GM23338 (cell line): ENCODE measurements at regions not wholly inside any gene's neighbourhood (a gene's known extent, or its start where the extent isn't known, plus 50 kb on each side); places are given as distances from the start of the nearest gene placed in this dataset.

ENCODE experiments used
- ATAC-seq: fragments of 200-7000 bp; cut with Tn5 transposase; 3 replicates; pipeline ENCODE4 v1.9.1; 2020
- DNase-seq: peaks from one replicate; pipeline ENCODE4 v3.0.0-alpha.2; 2015; ENCODE audit warnings: low spot score
- H2AFZ ChIP-seq: fragments of 200-600 bp; sonication (generic); 2 replicates; pipeline ENCODE4 v1.8.0; 2016; ENCODE audit warnings: antibody characterized with exemption, mild to moderate bottlenecking, moderate library complexity
- H3F3A ChIP-seq: fragments of 200-600 bp; sonication (generic); replicated peaks from 2 replicates; pipeline ENCODE4 v1.8.0; 2017; ENCODE audit warnings: antibody characterized with exemption, mixed run types, low read depth
- H3K27ac ChIP-seq: fragments of 200-600 bp; sonication (generic); 2 replicates; pipeline ENCODE4 v1.6.1; 2016; ENCODE audit warnings: low read depth
- H3K27me3 ChIP-seq: fragments of 200-600 bp; sonication (generic); 2 replicates; pipeline ENCODE4 v1.8.0; 2016; ENCODE audit warnings: mild to moderate bottlenecking, mixed run types, moderate library complexity; ENCODE audit not compliant: insufficient read depth
- H3K36me3 ChIP-seq: fragments of 200-600 bp; sonication (generic); 2 replicates; pipeline ENCODE4 v1.8.0; 2016; ENCODE audit warnings: mild to moderate bottlenecking; ENCODE audit not compliant: insufficient read depth
- H3K4me1 ChIP-seq: fragments of 200-600 bp; sonication (generic); 2 replicates; pipeline ENCODE4 v1.8.0; 2016; ENCODE audit warnings: mild to moderate bottlenecking, moderate library complexity; ENCODE audit not compliant: insufficient read depth
- H3K4me2 ChIP-seq: fragments of 200-600 bp; sonication (generic); 2 replicates; pipeline ENCODE4 v1.7.1; 2017; ENCODE audit warnings: mixed run types
- H3K4me3 ChIP-seq: fragments of 200-600 bp; sonication (generic); 2 replicates; pipeline ENCODE4 v1.6.1; 2016; ENCODE audit warnings: mixed run types
- H3K79me2 ChIP-seq: fragments of 200-600 bp; sonication (generic); replicated peaks from 2 replicates; pipeline ENCODE4 v1.8.0; 2017; ENCODE audit warnings: mild to moderate bottlenecking; ENCODE audit not compliant: insufficient read depth
- H3K9me2 ChIP-seq: fragments of 200-600 bp; sonication (generic); 2 replicates; pipeline ENCODE4 v1.8.0; 2017; ENCODE audit not compliant: insufficient read depth
- H4K20me1 ChIP-seq: fragments of 200-600 bp; sonication (generic); replicated peaks from 2 replicates; pipeline ENCODE4 v1.8.0; 2017; ENCODE audit warnings: mild to moderate bottlenecking; ENCODE audit not compliant: insufficient read depth
- H3K27ac Mint-ChIP-seq: 2 replicates; pipeline ENCODE4 v1.8.0; 2020; ENCODE audit warnings: inconsistent platforms, mild to moderate bottlenecking, moderate library complexity, mixed read lengths
- H3K27me3 Mint-ChIP-seq: 3 replicates; pipeline ENCODE4 v1.8.0; 2022; ENCODE audit warnings: low read depth, mild to moderate bottlenecking, moderate library complexity, mixed read lengths, inconsistent platforms; ENCODE audit not compliant: insufficient read depth, poor library complexity
- H3K36me3 Mint-ChIP-seq: 3 replicates; pipeline ENCODE4 v1.8.0; 2021; ENCODE audit warnings: low read depth, mild to moderate bottlenecking, inconsistent platforms, moderate library complexity, mixed read lengths
- H3K4me1 Mint-ChIP-seq: 3 replicates; pipeline ENCODE4 v1.8.0; 2020; ENCODE audit warnings: mild to moderate bottlenecking, inconsistent platforms, mixed read lengths
- H3K4me3 Mint-ChIP-seq: 3 replicates; pipeline ENCODE4 v1.8.0; 2021; ENCODE audit warnings: moderate library complexity, mild to moderate bottlenecking, inconsistent platforms, mixed read lengths
- H3K9me3 Mint-ChIP-seq: 3 replicates; pipeline ENCODE4 v1.8.0; 2020; ENCODE audit warnings: moderate library complexity, mild to moderate bottlenecking, inconsistent platforms, mixed read lengths
- CREB1 ChIP-seq: fragments of 250-450 bp; sonication (Bioruptor Pico); IDR thresholded peaks from 2 replicates; pipeline ENCODE4 v1.5.0; 2020; ENCODE audit warnings: low read depth, mild to moderate bottlenecking, moderate library complexity
- EZH2 ChIP-seq: fragments of 200-600 bp; sonication (generic); IDR thresholded peaks from one replicate; pipeline ENCODE4 v1.8.0; 2017; ENCODE audit warnings: antibody characterized with exemption, mild to moderate bottlenecking, low read depth; ENCODE audit not compliant: unreplicated experiment
- EZH2phosphoT487 ChIP-seq: fragments of 200-600 bp; sonication (generic); IDR thresholded peaks from one replicate; pipeline ENCODE4 v1.8.1; 2018; ENCODE audit warnings: antibody characterized with exemption; ENCODE audit not compliant: unreplicated experiment
- JUNB ChIP-seq: IDR thresholded peaks from one replicate; pipeline ENCODE4 v1.6.1; 2016; ENCODE audit warnings: antibody characterized with exemption; ENCODE audit not compliant: unreplicated experiment
- NANOG ChIP-seq: IDR thresholded peaks from 2 replicates; pipeline ENCODE4 v1.6.1; 2016; ENCODE audit warnings: antibody characterized with exemption, borderline replicate concordance
- POLR2AphosphoS5 ChIP-seq: IDR thresholded peaks from 2 replicates; pipeline ENCODE4 v1.6.1; 2016; ENCODE audit warnings: antibody characterized with exemption, low read depth
- STAT1 ChIP-seq: IDR thresholded peaks from one replicate; pipeline ENCODE4 v1.6.1; 2016; ENCODE audit warnings: antibody characterized with exemption; ENCODE audit not compliant: unreplicated experiment
- ZNF114 ChIP-seq: fragments of 250-450 bp; sonication (Bioruptor Pico); IDR thresholded peaks from 2 replicates; pipeline ENCODE4 v1.5.0; 2020; ENCODE audit warnings: mild to moderate bottlenecking, moderate library complexity
- ZNF331 ChIP-seq: fragments of 250-450 bp; sonication (Bioruptor Pico); IDR thresholded peaks from 2 replicates; pipeline ENCODE4 v1.5.0; 2020; ENCODE audit warnings: low read depth, mild to moderate bottlenecking, moderate library complexity
- TF ChIP-seq, protein P1 (sequence below): IDR thresholded peaks from 2 replicates; pipeline ENCODE4 v1.6.1; 2016; ENCODE audit warnings: antibody characterized with exemption
- TF ChIP-seq, protein P2 (sequence below): fragments of 250-450 bp; sonication (Bioruptor Pico); IDR thresholded peaks from 2 replicates; pipeline ENCODE4 v1.5.0; 2020; ENCODE audit warnings: mild to moderate bottlenecking, moderate library complexity
- TF ChIP-seq, protein P3 (sequence below), 2 experiments: fragments of 200-600 bp in 1 of 2; sonication (generic) in 1 of 2; conservative IDR thresholded peaks; 2 replicates each; pipeline versions ENCODE4 v1.5.1 to v1.6.1; 2016 to 2017; ENCODE audit warnings: antibody characterized with exemption in 2 of 2, low read depth in 2 of 2, mild to moderate bottlenecking in 2 of 2, moderate library complexity in 1 of 2
- TF ChIP-seq, protein P4 (sequence below): IDR thresholded peaks from one replicate; pipeline ENCODE4 v1.6.1; 2018; ENCODE audit warnings: antibody characterized with exemption; ENCODE audit not compliant: unreplicated experiment

DNA sequence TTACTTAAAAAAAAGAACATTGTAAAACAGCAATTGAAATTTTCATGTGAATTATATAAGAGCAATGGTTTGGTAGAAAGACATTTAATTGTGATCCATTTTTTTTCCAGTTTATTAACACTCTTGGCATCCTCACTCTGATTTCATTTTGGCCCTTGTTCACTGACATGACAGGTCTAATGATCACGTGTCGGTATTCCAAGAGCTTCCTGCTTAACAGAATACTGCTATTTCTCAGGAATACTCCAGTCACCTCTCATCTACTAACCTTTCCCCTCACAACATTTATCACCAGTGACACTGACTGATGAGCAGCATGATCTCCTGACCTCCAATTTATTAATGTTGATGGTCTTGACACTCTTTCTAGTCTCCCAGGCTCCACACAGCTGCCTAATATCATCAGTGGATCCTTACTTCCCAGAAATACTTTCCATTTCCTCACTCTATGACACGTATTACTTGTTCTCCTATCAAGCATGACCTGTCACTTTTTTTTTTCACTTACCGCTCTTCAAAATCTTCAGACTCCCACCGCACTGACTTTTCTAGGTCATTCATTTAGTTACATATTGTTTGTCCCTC is 847.8 kb upstream of the SLIT2 start:
- H3K9me2 ChIP-seq: no peaks in the 10 kb centered on the region
- peaks cover 4% of the 10 kb centered on the region; the same call in 1 of the 2 replicates for H3K4me1 ChIP-seq
- H3F3A ChIP-seq: no peaks in the 10 kb centered on the region
- no peak for ATAC-seq
- H3K79me2 ChIP-seq: no peaks in the 10 kb centered on the region
- Mint-ChIP-seq H3K27me3 (peaks cover 4% of the 10 kb centered on the region), H3K9me3 (no peaks in the 10 kb centered on the region), H3K27ac (no peak overlapping the region), H3K4me1 (peaks cover 3% of the 10 kb centered on the region), H3K36me3 (no peaks in the 10 kb centered on the region), H3K4me3 (no peak overlapping the region)
- no peak overlapping the region for H3K4me3 ChIP-seq
- no peaks in the 10 kb centered on the region for H3K36me3 ChIP-seq
- no peak for DNase-seq
- no peak overlapping the region for H3K4me2 ChIP-seq
- no peak overlapping the region for H3K27ac ChIP-seq
- no peaks in the 10 kb centered on the region for H3K27me3 ChIP-seq
- H2AFZ ChIP-seq: no peak overlapping the region
- H4K20me1 ChIP-seq: no peaks in the 10 kb centered on the region
- TF ChIP-seq STAT1 (no peak), POLR2AphosphoS5 (no peak), JUNB (no peak), NANOG (no peak), EZH2 (no peak), EZH2phosphoT487 (no peak), ZNF331 (CRISPR knock-in tag) (no peak), CREB1 (CRISPR knock-in tag) (no peak), ZNF114 (CRISPR knock-in tag) (no peak)
- TF ChIP-seq, protein P1, sequence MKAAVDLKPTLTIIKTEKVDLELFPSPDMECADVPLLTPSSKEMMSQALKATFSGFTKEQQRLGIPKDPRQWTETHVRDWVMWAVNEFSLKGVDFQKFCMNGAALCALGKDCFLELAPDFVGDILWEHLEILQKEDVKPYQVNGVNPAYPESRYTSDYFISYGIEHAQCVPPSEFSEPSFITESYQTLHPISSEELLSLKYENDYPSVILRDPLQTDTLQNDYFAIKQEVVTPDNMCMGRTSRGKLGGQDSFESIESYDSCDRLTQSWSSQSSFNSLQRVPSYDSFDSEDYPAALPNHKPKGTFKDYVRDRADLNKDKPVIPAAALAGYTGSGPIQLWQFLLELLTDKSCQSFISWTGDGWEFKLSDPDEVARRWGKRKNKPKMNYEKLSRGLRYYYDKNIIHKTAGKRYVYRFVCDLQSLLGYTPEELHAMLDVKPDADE: no peak
- TF ChIP-seq, protein P2, sequence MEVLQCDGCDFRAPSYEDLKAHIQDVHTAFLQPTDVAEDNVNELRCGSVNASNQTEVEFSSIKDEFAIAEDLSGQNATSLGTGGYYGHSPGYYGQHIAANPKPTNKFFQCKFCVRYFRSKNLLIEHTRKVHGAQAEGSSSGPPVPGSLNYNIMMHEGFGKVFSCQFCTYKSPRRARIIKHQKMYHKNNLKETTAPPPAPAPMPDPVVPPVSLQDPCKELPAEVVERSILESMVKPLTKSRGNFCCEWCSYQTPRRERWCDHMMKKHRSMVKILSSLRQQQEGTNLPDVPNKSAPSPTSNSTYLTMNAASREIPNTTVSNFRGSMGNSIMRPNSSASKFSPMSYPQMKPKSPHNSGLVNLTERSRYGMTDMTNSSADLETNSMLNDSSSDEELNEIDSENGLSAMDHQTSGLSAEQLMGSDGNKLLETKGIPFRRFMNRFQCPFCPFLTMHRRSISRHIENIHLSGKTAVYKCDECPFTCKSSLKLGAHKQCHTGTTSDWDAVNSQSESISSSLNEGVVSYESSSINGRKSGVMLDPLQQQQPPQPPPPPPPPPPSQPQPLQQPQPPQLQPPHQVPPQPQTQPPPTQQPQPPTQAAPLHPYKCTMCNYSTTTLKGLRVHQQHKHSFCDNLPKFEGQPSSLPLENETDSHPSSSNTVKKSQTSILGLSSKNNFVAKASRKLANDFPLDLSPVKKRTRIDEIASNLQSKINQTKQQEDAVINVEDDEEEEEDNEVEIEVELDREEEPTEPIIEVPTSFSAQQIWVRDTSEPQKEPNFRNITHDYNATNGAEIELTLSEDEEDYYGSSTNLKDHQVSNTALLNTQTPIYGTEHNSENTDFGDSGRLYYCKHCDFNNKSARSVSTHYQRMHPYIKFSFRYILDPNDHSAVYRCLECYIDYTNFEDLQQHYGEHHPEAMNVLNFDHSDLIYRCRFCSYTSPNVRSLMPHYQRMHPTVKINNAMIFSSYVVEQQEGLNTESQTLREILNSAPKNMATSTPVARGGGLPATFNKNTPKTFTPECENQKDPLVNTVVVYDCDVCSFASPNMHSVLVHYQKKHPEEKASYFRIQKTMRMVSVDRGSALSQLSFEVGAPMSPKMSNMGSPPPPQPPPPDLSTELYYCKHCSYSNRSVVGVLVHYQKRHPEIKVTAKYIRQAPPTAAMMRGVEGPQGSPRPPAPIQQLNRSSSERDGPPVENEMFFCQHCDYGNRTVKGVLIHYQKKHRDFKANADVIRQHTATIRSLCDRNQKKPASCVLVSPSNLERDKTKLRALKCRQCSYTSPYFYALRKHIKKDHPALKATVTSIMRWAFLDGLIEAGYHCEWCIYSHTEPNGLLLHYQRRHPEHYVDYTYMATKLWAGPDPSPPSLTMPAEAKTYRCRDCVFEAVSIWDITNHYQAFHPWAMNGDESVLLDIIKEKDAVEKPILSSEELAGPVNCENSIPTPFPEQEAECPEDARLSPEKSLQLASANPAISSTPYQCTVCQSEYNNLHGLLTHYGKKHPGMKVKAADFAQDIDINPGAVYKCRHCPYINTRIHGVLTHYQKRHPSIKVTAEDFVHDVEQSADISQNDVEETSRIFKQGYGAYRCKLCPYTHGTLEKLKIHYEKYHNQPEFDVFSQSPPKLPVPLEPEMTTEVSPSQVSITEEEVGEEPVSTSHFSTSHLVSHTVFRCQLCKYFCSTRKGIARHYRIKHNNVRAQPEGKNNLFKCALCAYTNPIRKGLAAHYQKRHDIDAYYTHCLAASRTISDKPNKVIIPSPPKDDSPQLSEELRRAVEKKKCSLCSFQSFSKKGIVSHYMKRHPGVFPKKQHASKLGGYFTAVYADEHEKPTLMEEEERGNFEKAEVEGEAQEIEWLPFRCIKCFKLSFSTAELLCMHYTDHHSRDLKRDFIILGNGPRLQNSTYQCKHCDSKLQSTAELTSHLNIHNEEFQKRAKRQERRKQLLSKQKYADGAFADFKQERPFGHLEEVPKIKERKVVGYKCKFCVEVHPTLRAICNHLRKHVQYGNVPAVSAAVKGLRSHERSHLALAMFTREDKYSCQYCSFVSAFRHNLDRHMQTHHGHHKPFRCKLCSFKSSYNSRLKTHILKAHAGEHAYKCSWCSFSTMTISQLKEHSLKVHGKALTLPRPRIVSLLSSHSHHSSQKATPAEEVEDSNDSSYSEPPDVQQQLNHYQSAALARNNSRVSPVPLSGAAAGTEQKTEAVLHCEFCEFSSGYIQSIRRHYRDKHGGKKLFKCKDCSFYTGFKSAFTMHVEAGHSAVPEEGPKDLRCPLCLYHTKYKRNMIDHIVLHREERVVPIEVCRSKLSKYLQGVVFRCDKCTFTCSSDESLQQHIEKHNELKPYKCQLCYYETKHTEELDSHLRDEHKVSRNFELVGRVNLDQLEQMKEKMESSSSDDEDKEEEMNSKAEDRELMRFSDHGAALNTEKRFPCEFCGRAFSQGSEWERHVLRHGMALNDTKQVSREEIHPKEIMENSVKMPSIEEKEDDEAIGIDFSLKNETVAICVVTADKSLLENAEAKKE: no peak
- TF ChIP-seq, protein P3, sequence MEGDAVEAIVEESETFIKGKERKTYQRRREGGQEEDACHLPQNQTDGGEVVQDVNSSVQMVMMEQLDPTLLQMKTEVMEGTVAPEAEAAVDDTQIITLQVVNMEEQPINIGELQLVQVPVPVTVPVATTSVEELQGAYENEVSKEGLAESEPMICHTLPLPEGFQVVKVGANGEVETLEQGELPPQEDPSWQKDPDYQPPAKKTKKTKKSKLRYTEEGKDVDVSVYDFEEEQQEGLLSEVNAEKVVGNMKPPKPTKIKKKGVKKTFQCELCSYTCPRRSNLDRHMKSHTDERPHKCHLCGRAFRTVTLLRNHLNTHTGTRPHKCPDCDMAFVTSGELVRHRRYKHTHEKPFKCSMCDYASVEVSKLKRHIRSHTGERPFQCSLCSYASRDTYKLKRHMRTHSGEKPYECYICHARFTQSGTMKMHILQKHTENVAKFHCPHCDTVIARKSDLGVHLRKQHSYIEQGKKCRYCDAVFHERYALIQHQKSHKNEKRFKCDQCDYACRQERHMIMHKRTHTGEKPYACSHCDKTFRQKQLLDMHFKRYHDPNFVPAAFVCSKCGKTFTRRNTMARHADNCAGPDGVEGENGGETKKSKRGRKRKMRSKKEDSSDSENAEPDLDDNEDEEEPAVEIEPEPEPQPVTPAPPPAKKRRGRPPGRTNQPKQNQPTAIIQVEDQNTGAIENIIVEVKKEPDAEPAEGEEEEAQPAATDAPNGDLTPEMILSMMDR (conservative IDR thresholded peaks at IDR 0.05; ENCODE audit: low read depth in 2 of 2): no peak
- TF ChIP-seq, protein P4, sequence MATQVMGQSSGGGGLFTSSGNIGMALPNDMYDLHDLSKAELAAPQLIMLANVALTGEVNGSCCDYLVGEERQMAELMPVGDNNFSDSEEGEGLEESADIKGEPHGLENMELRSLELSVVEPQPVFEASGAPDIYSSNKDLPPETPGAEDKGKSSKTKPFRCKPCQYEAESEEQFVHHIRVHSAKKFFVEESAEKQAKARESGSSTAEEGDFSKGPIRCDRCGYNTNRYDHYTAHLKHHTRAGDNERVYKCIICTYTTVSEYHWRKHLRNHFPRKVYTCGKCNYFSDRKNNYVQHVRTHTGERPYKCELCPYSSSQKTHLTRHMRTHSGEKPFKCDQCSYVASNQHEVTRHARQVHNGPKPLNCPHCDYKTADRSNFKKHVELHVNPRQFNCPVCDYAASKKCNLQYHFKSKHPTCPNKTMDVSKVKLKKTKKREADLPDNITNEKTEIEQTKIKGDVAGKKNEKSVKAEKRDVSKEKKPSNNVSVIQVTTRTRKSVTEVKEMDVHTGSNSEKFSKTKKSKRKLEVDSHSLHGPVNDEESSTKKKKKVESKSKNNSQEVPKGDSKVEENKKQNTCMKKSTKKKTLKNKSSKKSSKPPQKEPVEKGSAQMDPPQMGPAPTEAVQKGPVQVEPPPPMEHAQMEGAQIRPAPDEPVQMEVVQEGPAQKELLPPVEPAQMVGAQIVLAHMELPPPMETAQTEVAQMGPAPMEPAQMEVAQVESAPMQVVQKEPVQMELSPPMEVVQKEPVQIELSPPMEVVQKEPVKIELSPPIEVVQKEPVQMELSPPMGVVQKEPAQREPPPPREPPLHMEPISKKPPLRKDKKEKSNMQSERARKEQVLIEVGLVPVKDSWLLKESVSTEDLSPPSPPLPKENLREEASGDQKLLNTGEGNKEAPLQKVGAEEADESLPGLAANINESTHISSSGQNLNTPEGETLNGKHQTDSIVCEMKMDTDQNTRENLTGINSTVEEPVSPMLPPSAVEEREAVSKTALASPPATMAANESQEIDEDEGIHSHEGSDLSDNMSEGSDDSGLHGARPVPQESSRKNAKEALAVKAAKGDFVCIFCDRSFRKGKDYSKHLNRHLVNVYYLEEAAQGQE: no peak
